AG10803 (cell line): ENCODE measurements at regions not wholly inside any gene's neighbourhood (a gene's known extent, or its start where the extent isn't known, plus 50 kb on each side); places are given as distances from the start of the nearest gene placed in this dataset.

Experiments
- DNase-seq: peaks from one replicate; pipeline ENCODE4 v3.0.0; 2010; ENCODE audit warnings: low read depth
- H3K4me3 ChIP-seq: 2 replicates; pipeline ENCODE4 v1.5.1; 2011; ENCODE audit warnings: mild to moderate bottlenecking, low read length, control low read depth
- CTCF ChIP-seq: conservative IDR thresholded peaks from 2 replicates; pipeline ENCODE4 v1.5.1; 2011; ENCODE audit warnings: mild to moderate bottlenecking, low read length, control low read depth, inconsistent platforms

GRCh38 chr1:29831500-29832117, 595.3 kb downstream of the PTPRU start:
- no peak for DNase-seq
- no peak overlapping the region for H3K4me3 ChIP-seq
- TF ChIP-seq CTCF: no peak

- DNase-seq: no peak
- H3K4me3 ChIP-seq: no peak overlapping the region
- no peak for TF ChIP-seq CTCF
Observed at GRCh38 chr1:29830916-29831315, 594.6 kb downstream of the PTPRU start.

GRCh38 chr1:29830383-29830782, 594.1 kb downstream of the PTPRU start:
- no peak overlapping the region for H3K4me3 ChIP-seq
- DNase-seq: no peak
- no peak for TF ChIP-seq CTCF

GRCh38 chr1:29829448-29830344, 593.4 kb downstream of the PTPRU start:
- H3K4me3 ChIP-seq: no peak overlapping the region
- no peak for TF ChIP-seq CTCF
- DNase-seq: no peak

- no peak overlapping the region for H3K4me3 ChIP-seq
- DNase-seq: no peak
- no peak for TF ChIP-seq CTCF
Observed at GRCh38 chr1:29828526-29829447, 592.5 kb downstream of the PTPRU start.

GRCh38 chr1:29827801-29828525, 591.6 kb downstream of the PTPRU start:
- DNase-seq: no peak
- no peak for TF ChIP-seq CTCF
- H3K4me3 ChIP-seq: no peak overlapping the region
